MV-4-11 (cell line): ENCODE measurements at regions not wholly inside any gene's neighbourhood (a gene's known extent, or its start where the extent isn't known, plus 50 kb on each side); places are given as distances from the start of the nearest gene placed in this dataset.

Experiments used
- DNase-seq: peaks from one replicate; lab custom pipeline; 2025; lab: John Stamatoyannopoulos, UW

GRCh38 chr20:4095639-4096038 is 53.0 kb upstream of the SMOX start:
- no peak for DNase-seq

GRCh38 chr20:4091490-4092479 is 56.8 kb upstream of the SMOX start:
- peak; percentile 52 for DNase-seq

GRCh38 chr20:4090756-4091489 is 57.7 kb upstream of the SMOX start:
- peak; percentile 27 for DNase-seq

GRCh38 chr20:4089756-4090487 is 58.7 kb upstream of the SMOX start:
- DNase-seq: peak; percentile 88

- DNase-seq: no peak
These were observed 59.9 kb upstream of the SMOX start for GRCh38 chr20:4088766-4089165.

- no peak for DNase-seq
These were observed 60.7 kb upstream of the SMOX start for GRCh38 chr20:4087923-4088322.

GRCh38 chr20:4086771-4087687 is 61.6 kb upstream of the SMOX start:
- no peak for DNase-seq

- DNase-seq: no peak
These were observed 63.9 kb upstream of the SMOX start for GRCh38 chr20:4084721-4085120.

GRCh38 chr20:4084096-4084495 is 64.5 kb upstream of the SMOX start:
- DNase-seq: no peak

- peak; percentile 35 for DNase-seq
These were observed 65.3 kb upstream of the SMOX start for GRCh38 chr20:4083098-4083865.

GRCh38 chr20:4082406-4083097 is 66.1 kb upstream of the SMOX start:
- peak; percentile 98 for DNase-seq

- peak; percentile 55 for DNase-seq
These were observed 66.1 kb upstream of the RNF24 start for GRCh38 chr20:4081421-4081820.

GRCh38 chr20:4076671-4077070 is 61.3 kb upstream of the RNF24 start:
- DNase-seq: peak; percentile 36

GRCh38 chr20:4076033-4076432 is 60.7 kb upstream of the RNF24 start:
- DNase-seq: no peak

- DNase-seq: peak; percentile 95
These were observed 59.6 kb upstream of the RNF24 start for GRCh38 chr20:4074877-4075455.

- DNase-seq: peak; percentile 70
These were observed 58.7 kb upstream of the RNF24 start for GRCh38 chr20:4073852-4074741.

GRCh38 chr20:4071178-4071693 is 55.9 kb upstream of the RNF24 start:
- DNase-seq: peak; percentile 39
